ENCODE measurements at regions not wholly inside any gene's neighbourhood (a gene's known extent, or its start where the extent isn't known, plus 50 kb on each side); places are given as distances from the start of the nearest gene placed in this dataset.

DNA sequence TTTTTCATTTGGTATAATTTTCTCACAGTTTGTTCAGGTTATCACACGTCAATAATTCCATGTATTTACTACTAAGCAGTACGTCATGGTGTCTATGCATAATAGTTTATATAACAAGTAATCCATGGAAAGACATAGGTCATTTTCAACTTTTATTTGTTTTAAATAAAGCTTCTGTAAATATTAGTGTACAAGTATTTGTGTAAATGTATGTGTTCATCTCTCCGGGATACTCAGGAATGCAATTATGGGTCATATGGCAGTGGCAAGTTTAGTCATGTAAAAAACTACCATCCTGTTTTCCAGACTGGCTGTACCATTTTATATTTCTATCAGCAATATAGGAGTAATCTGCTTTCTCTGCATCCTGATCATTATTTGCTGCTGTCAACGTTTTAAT, 231.1 kb upstream of the ZNF804A start:
- TF ChIP-seq, protein P1, sequence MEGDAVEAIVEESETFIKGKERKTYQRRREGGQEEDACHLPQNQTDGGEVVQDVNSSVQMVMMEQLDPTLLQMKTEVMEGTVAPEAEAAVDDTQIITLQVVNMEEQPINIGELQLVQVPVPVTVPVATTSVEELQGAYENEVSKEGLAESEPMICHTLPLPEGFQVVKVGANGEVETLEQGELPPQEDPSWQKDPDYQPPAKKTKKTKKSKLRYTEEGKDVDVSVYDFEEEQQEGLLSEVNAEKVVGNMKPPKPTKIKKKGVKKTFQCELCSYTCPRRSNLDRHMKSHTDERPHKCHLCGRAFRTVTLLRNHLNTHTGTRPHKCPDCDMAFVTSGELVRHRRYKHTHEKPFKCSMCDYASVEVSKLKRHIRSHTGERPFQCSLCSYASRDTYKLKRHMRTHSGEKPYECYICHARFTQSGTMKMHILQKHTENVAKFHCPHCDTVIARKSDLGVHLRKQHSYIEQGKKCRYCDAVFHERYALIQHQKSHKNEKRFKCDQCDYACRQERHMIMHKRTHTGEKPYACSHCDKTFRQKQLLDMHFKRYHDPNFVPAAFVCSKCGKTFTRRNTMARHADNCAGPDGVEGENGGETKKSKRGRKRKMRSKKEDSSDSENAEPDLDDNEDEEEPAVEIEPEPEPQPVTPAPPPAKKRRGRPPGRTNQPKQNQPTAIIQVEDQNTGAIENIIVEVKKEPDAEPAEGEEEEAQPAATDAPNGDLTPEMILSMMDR (IDR thresholded peaks at IDR 0.05; ENCODE audit: extremely low read depth in 1 of 2, insufficient read depth in 1 of 2, low read depth in 1 of 2, low read length in 2 of 2) = no peak
- TF ChIP-seq POLR2A (IDR thresholded peaks at IDR 0.05; ENCODE audit: low read depth, low read length) = no peak
- no peak for TF ChIP-seq EZH2 (IDR thresholded peaks at IDR 0.05; ENCODE audit: borderline replicate concordance, low read depth, low read length, severe bottlenecking)
- TF ChIP-seq POLR2AphosphoS5 (IDR thresholded peaks at IDR 0.05; ENCODE audit: insufficient read depth, low read depth, low read length) = no peak
- no peak for TF ChIP-seq GATA2 (IDR thresholded peaks at IDR 0.05; ENCODE audit: insufficient read depth, insufficient read length, low read depth, low read length)
- TF ChIP-seq, protein P2, sequence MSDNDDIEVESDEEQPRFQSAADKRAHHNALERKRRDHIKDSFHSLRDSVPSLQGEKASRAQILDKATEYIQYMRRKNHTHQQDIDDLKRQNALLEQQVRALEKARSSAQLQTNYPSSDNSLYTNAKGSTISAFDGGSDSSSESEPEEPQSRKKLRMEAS (IDR thresholded peaks at IDR 0.05; ENCODE audit: insufficient read depth, insufficient read length) = no peak
- no peak for TF ChIP-seq JUN (IDR thresholded peaks at IDR 0.05; ENCODE audit: borderline replicate concordance, insufficient read depth, insufficient read length, low read depth)
- no peak for TF ChIP-seq FOS (IDR thresholded peaks at IDR 0.05; ENCODE audit: borderline replicate concordance, insufficient read depth, low read length)
- no peak for TF ChIP-seq MYC (IDR thresholded peaks at IDR 0.05; ENCODE audit: low read depth, low read length)

Measured in endothelial cell of umbilical vein (primary cell).